Lower lobe of right lung (tissue), 2 donors: ENCODE measurements at regions not wholly inside any gene's neighbourhood (a gene's known extent, or its start where the extent isn't known, plus 50 kb on each side); places are given as distances from the start of the nearest gene placed in this dataset.

Experiments
- ATAC-seq, 2 donors: fragments of 200-7000 bp; cut with Tn5 transposase; one replicate each; pipeline ENCODE4 v1.9.1; 2020 to 2022; ENCODE audit warnings: mild to moderate bottlenecking in 2 of 2, moderate library complexity in 2 of 2
- DNase-seq: peaks from one replicate; pipeline ENCODE4 v3.0.0-alpha.2; 2020
- H3K27ac ChIP-seq: fragments of 200-600 bp; one replicate; pipeline ENCODE4 v1.8.0; 2022
- H3K27me3 ChIP-seq: fragments of 200-600 bp; one replicate; pipeline ENCODE4 v1.8.0; 2022; ENCODE audit warnings: low read depth
- H3K36me3 ChIP-seq: fragments of 200-600 bp; one replicate; pipeline ENCODE4 v1.8.0; 2022; ENCODE audit warnings: mild to moderate bottlenecking
- H3K4me1 ChIP-seq: fragments of 200-600 bp; one replicate; pipeline ENCODE4 v1.8.0; 2022
- H3K4me3 ChIP-seq: fragments of 200-600 bp; one replicate; pipeline ENCODE4 v1.8.0; 2022; ENCODE audit warnings: mild to moderate bottlenecking
- H3K9me3 ChIP-seq: fragments of 200-600 bp; one replicate; pipeline ENCODE4 v1.8.0; 2022
- CTCF ChIP-seq: fragments of 200-600 bp; IDR thresholded peaks from one replicate; pipeline ENCODE4 v1.8.0; 2022; ENCODE audit warnings: antibody characterized with exemption, mild to moderate bottlenecking
- intact Hi-C: fragments of 100-400 bp; cut with DNase I; formaldehyde crosslinking; loops from one replicate; pipeline ENCODE4 v1.11.0; 2022
- donor health status: DM: no; HTN: yes; CAD: no; lungs with severe emphysema.

GRCh38 chr6:159535656-159536350 is 157.2 kb downstream of the SOD2 start:
- H3K4me1 ChIP-seq: no peaks in the 10 kb centered on the region
- no peaks in the 10 kb centered on the region for H3K9me3 ChIP-seq
- TF ChIP-seq CTCF: no peak
- ATAC-seq (no peak), DNase-seq (no peak)
- H3K27me3 ChIP-seq: no peaks in the 10 kb centered on the region
- H3K4me3 ChIP-seq: no peak overlapping the region
- no peaks in the 10 kb centered on the region for H3K36me3 ChIP-seq
- intact Hi-C loops: no loop called here
- no peak overlapping the region for H3K27ac ChIP-seq

GRCh38 chr6:159533568-159533967 is 159.5 kb downstream of the SOD2 start:
- no peaks in the 10 kb centered on the region for H3K4me1 ChIP-seq

GRCh38 chr6:159533016-159533415 is 160.0 kb downstream of the SOD2 start:
- Histone ChIP-seq H3K4me1 (no peaks in the 10 kb centered on the region), H3K9me3 (no peaks in the 10 kb centered on the region), H3K27ac (no peak overlapping the region), H3K36me3 (no peaks in the 10 kb centered on the region), H3K4me3 (no peak overlapping the region), H3K27me3 (no peaks in the 10 kb centered on the region)
- no peak for ATAC-seq
- no peak for TF ChIP-seq CTCF
- DNase-seq: no peak
- intact Hi-C loops: no loop called here

More at GRCh38 chr6:159533568-159533967, 159.5 kb downstream of the SOD2 start:
- intact Hi-C loops: no loop called here
- no peak for TF ChIP-seq CTCF
- DNase-seq (no peak), ATAC-seq (no peak)
- Histone ChIP-seq H3K36me3 (no peaks in the 10 kb centered on the region), H3K4me3 (no peak overlapping the region), H3K9me3 (no peaks in the 10 kb centered on the region), H3K27ac (no peak overlapping the region), H3K27me3 (no peaks in the 10 kb centered on the region)

- TF ChIP-seq CTCF: no peak
- Histone ChIP-seq H3K27ac (no peak overlapping the region), H3K36me3 (no peaks in the 10 kb centered on the region), H3K9me3 (no peaks in the 10 kb centered on the region), H3K4me1 (no peaks in the 10 kb centered on the region), H3K27me3 (no peaks in the 10 kb centered on the region), H3K4me3 (no peak overlapping the region)
- ATAC-seq (no peak), DNase-seq (no peak)
- intact Hi-C loops: no loop called here
These were observed 160.9 kb downstream of the SOD2 start for GRCh38 chr6:159532155-159532554.

- H3K4me3 ChIP-seq: no peak overlapping the region
- TF ChIP-seq CTCF: no peak
- no peaks in the 10 kb centered on the region for H3K27me3 ChIP-seq
- H3K9me3 ChIP-seq: no peaks in the 10 kb centered on the region
- no peaks in the 10 kb centered on the region for H3K4me1 ChIP-seq
- no peak overlapping the region for H3K27ac ChIP-seq
- intact Hi-C loops: no loop called here
- ATAC-seq (peak; percentile 33 to 35), DNase-seq (no peak)
- H3K36me3 ChIP-seq: no peaks in the 10 kb centered on the region
These were observed 163.1 kb downstream of the SOD2 start for GRCh38 chr6:159529934-159530333.
